Activated CD8-positive, alpha-beta memory T cell treated with anti-CD3 and anti-CD28 coated beads for 4 hours (primary cell): ENCODE measurements at regions not wholly inside any gene's neighbourhood (a gene's known extent, or its start where the extent isn't known, plus 50 kb on each side); places are given as distances from the start of the nearest gene placed in this dataset.

Source experiments
- DNase-seq, 2 donors: peaks; one replicate each; pipeline ENCODE4 v3.0.0-alpha.2; 2020; ENCODE audit warnings: low read depth in 2 of 2

DNA sequence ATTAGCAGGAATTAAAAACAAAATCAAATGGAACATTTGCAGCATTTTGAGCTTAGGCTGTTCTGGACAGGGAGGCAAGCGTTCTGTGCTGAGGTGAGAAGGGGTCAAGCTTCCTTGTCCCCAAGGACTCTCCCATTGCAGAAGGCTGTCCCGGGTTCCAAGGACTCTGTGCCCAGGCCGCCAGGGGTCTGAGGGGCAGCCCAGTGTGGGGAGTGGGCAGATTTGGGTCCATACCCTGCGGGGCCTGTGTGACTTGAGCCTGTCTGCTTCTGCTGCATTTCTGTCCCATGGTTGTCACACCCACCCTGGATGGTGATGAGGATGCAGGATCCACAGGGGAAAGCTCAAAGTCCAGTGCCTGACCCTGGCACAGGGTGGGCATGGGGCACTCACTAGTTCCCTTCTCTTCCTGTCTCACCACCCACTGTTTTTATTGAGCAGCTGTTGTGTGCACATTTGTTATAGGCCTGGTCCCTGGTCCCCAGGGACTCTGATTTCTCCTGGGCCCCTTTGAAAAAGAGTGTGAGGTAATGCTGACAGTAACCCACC lies 211.4 kb upstream of the HS6ST1 start:
- no peak for DNase-seq

- no peak for DNase-seq
Measured at GRCh38 chr2:128531856-128532255, 213.2 kb upstream of the HS6ST1 start.

GRCh38 chr2:128533101-128533500 lies 214.4 kb upstream of the HS6ST1 start:
- DNase-seq, result no peak

DNA sequence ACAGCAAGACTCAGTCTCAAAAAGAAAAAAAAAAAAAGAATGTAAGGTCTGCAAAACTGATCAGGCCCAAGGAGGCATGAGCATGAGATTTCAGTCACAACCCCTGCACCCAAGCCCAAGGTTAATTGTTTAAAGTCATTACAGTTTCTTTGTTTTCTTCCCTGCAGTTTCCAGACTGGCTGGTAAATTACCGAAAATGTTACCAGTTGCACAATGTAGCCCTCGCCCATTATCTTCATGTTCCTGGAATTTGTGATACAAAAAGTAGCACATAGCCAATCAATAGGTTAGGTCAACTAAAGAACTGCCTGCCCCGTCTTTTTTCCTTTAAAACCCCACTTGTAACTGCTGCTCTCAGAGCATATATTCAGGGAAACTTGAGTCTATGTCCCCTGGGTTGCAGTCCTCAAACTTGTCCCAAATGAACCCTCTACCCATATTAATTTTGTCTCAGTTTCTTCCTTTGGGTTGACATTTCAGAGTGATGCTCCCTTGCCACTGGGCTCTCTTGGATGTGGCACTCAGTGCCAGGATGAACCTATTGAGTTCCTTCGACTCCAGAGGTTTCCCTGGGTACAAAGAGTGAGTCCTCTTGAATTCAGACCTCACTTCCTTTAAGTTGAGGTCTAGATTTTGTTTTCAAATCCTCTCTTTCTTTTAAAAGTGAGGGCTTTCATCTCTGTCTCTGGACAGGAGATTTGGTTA lies 216.2 kb upstream of the HS6ST1 start:
- DNase-seq, result no peak

- DNase-seq, result no peak
Measured at GRCh38 chr2:128535953-128536352, 217.3 kb upstream of the HS6ST1 start.

DNA sequence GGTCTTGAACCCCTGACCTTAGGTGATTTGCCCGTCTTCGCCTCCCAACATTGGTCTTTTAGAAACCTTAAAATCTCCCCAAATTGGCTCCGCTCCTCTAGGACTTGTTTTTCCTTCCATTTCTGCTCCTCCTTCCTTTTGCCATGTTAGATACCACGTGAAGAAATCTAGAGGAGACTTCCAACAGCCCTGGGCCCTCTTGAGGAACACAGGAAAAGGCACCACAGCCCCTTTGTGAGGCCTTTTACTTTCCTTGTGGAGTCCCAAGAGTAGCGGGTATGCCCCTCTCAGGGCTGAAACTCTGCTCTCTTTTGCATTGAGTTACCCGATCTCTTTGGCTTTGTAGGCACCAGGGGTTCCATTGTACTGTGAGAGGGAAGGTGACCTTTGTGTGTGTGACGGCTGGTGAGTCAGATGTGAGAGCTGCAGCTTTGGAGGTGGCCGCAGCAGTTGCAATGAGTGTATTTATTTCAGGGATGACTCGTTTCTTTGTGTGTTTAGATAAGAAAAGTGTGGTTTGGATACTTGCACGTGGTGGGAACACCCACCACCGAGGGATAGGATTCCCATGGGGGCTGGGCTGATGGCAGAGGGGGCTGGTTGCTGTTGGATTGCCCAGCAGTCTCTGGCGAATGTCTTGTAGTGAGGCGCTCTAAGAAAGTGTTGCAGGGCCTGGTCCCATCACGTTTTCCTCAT lies 218.4 kb upstream of the HS6ST1 start:
- DNase-seq, result no peak

DNA sequence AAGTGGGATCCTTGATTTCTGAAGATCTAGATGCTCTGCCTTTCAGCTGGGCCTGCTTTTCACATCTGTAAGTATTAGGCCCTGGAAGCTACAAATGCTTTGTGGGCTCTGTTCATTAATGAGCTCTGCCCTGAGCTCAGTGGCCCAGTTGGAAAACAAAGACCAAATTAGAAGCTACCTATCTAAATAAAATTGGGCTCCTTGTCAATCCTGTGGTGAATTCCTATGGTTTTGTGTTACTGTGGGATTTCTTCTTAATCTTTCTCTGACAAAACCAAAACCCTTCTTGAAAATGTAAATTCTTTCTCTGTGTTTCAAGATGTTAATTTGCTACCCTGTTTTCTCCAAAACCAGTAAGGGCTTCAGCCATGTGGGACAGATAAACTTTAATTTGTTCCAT lies 219.0 kb upstream of the HS6ST1 start:
- DNase-seq, result no peak

DNA sequence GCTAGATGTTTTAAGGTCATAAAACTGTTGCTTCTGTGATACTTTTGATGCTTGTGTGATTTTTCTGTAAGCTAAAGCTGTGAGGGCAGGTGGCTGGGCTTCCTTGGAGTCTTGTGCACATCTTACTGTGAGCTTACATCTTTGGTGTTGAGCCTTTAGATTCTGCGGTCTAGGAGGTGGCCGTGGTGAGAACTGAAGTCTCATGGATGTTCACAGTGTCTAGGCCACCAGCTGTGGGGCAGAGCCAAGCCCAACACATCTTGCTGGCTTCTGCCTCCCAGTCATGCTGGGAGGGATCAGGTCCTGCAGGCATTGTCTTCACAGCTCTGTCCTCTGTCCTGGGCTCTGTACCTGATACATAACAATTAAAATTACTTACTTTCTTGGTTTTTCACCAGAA lies 219.7 kb upstream of the HS6ST1 start:
- DNase-seq, result no peak

DNA sequence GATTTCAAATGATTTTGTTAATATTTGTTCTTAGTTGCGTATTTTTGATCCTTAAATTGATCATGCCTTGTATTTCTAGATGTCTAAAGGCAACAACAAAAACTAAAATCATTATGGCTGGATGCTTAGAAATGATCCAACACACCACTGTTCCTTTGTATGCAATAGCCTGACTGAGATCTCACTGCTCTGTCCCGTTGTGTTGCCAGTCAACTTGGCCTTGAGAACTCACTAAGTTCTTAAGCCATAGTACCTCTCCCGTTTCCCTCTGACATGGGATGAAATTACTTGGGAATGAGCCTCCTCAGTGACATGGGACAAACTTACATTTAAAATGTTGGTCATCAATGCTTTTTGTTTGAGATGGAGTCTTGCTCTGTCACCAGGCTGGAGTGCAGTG lies 222.0 kb upstream of the HS6ST1 start:
- no peak for DNase-seq

GRCh38 chr2:128541448-128541847 lies 222.8 kb upstream of the HS6ST1 start:
- no peak for DNase-seq

DNA sequence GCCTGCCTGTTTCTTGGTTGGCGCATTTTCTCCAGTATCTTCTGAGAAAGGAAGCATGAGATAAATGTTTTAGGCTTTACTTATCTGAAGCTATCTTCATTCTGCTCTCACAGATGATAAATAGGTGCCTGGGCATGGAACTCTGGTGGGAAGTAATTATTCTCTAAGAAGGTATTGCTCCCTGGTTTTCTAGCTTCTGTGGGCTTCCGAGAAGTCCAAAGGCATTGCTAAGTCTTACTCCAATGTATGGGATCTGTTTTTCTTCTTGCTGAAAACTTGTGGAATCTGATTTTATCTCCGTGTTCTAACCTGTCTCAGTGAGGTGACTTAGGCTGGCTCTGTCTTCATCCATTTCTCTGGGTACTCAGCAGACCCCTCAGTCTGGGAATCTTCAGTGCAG lies 224.4 kb upstream of the HS6ST1 start:
- no peak for DNase-seq

GRCh38 chr2:128543646-128544045 lies 225.0 kb upstream of the HS6ST1 start:
- DNase-seq, result no peak

DNA sequence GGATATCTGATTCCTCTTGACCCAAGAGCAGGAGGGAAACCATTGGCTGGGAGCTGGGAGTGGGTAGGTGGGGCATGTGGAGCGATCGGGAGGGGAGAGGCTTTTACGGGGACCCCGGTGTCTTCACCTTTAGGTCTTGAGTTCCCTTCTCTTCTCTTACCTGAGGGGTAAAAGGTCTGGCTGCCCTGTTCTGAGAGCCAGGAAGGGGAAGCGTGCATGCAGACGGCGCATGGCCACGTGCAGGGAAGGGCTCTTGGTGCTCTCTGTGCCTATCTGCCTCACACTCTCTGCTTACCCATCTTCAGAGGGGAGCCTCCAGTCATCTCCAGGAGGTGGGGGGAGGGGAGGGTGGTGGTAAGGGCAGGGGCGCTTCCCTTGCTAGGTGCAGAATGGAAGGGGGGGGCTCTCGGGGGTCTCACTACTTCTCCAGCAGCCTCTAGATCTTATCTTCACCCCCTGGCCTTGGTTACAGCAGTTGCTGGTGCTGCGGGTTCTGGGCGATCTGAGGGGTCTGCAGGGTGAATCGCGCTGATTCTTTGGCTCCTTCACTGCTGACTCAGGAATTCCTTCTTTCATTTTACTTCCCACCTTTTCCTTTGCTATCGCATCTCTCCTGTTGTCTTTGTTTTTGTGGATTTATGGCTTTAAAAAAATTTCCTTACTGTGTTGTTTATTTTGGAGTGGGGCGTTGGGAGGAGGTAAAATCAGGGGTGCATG lies 225.8 kb upstream of the HS6ST1 start:
- DNase-seq, result no peak

DNA sequence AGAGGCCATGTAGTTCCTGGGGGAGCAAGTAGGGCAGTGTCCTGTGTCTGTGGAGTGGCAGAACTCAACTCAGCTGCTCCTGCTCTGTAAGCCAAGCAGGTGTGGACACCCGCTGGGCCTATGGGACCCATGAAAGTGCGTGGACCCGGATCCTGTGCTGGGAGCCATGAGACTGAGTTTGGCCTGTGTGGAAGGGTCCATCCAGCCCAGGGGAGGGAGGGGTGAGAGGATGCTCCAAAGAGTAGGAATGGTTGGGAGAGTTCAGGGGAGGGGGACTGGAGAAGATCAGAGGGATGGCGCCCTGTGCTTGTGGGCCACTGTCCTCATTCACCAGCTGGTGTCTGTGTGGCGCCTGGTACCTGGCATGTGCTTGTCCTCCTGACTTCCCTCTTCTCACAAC lies 226.4 kb upstream of the HS6ST1 start:
- DNase-seq, result no peak

DNA sequence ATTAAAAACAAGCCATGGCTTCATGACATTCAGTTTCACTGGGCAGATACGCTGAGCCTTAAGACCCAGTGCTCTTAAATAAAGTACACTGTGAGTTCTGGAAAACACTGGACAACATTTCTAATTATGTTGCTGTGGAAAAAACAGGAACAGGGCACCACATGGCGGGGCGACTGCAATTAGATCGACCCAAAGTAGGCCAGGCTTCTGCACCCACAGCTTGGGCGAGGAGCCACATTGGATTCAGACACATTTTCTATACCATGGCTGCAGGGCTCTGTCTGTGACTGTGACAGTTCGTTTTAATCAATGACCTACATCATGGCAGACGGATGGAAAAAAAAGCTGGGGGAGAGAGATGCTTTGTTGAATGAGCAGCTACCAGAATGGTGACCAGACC lies 227.2 kb upstream of the HS6ST1 start:
- no peak for DNase-seq

GRCh38 chr2:128547667-128548066 lies 229.0 kb upstream of the HS6ST1 start:
- no peak for DNase-seq

DNA sequence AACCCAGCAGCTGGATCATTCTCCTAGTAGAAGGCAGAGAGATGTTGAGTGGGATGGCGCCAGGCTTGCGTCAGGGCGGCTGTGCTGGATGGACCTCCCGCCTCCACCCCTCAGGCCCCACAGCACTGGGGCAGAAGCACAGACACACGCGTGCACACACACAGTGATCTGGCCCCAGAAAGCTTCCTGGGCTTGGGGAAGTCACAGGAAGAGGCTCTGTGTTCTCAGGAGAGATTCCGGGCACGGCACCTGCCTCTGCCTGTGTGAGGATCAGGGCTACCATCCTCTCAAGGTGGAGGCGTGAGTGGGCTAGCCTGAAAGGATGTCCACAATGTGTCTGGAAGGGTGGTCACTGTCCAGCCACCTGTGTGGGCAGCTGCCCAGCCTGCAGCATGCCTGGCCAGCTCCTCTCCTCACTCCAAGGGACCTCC lies 229.8 kb upstream of the HS6ST1 start:
- DNase-seq, result no peak

DNA sequence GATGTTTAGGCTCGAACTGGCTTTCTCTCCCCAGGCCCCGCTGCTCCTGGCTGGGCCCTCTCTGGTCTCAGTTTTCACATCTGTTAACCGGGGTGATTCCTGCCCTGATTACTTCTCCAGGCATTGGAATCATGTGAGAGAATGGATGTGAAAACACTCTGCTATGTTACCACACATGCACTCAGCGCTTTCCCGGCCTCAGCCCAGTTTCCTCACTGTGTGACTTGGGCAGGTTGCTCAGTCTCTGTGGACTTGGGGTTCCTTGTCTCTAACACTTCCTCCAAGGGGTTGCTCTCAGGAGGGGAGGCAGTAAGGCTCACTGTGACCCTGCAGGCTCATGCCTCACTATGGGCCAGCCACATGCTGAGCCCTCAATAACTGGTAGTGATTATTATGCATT lies 230.4 kb upstream of the HS6ST1 start:
- no peak for DNase-seq

- no peak for DNase-seq
Measured at GRCh38 chr2:128549646-128550260, 231.1 kb upstream of the HS6ST1 start.

DNA sequence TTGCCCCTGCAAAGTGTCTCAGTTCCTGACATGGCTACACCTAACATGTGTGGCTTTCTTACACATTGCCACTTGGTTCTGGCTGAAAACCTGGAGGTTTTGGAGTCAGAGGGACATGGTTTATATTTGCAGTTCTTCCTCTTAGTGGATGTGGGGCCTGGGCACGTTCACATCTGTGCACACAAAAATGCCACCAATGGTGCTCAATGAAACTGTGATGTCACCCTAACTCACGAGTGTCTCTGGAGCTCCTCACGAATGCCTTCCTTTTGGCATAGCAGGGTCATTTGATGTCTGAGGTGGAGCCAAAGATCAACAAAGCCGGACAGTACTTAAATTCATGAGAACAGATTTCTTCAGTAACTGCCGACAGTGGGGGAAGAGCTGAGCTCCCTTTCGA lies 231.7 kb upstream of the HS6ST1 start:
- no peak for DNase-seq

DNA sequence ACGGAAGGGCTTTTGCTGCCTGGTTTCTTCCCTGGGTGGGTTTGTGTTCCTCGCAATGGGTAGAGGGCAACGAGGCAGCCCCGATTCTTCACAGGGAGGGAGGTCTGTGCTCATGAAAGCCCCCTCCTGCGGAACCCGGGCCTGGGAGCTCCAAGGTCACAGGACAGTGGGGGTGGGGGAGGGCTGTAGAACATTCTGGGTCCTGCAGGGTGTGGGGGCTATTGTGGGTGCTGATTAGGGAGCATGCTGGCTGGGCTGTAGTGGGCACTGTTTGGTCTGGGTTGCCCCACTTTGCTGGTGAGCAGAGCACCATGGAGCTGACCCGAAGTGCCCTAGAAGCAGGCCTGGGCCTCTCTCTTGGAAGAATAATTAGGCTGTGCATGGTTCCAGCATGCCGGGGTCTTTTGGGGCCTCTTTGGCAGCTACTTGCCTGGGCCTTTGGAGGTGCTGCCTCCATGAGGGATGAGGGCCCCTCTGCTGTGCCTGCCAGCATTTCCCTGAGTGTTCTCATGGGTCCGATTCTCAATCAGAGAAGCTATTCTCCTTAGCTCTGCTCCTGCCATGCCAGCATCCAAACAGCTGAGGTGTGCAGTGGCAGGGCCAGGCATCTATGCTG lies 232.2 kb upstream of the HS6ST1 start:
- DNase-seq, result no peak

DNA sequence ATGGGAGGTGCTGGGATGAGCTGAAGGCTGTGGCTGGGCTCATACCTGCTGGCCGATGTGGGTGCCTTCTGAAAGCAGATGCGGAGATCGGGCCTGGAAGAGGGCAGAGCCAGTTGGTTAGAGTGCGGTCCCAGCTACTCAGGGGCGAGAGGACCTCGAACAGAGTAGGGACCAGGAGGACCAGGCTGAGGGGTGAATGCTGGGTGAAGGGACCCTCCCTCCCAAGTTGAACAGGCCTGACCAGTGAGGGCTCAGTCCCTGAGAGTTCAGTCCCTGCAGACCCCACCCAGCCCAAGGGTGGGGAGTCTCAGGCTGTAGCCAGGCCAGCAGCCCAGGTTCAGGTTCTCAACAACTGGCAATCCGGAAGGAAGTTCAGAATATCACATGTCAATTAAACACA lies 232.8 kb upstream of the HS6ST1 start:
- DNase-seq, result no peak
